BE2C (cell line): ENCODE measurements at regions not wholly inside any gene's neighbourhood (a gene's known extent, or its start where the extent isn't known, plus 50 kb on each side); places are given as distances from the start of the nearest gene placed in this dataset.

Source experiments
- DNase-seq: peaks from one replicate; pipeline ENCODE4 v3.0.0-alpha.2; 2020
- H3K27me3 ChIP-seq: fragments of 250-450 bp; sonication (Bioruptor Pico); 2 replicates; pipeline ENCODE4 v1.5.1; 2020; ENCODE audit warnings: mild to moderate bottlenecking
- H3K36me3 ChIP-seq: fragments of 250-450 bp; sonication (Bioruptor Pico); 2 replicates; pipeline ENCODE4 v1.5.1; 2020; ENCODE audit warnings: mild to moderate bottlenecking
- H3K4me1 ChIP-seq: fragments of 250-450 bp; sonication (Bioruptor Pico); 2 replicates; pipeline ENCODE4 v1.5.1; 2020
- H3K4me3 ChIP-seq: 2 replicates; pipeline ENCODE4 v1.5.1; 2011; ENCODE audit warnings: low read depth, low read length
- H3K9me3 ChIP-seq: fragments of 250-450 bp; sonication (Bioruptor Pico); 2 replicates; pipeline ENCODE4 v1.5.1; 2020
- TF ChIP-seq, protein P1 (sequence below): IDR thresholded peaks from 2 replicates; pipeline ENCODE4 v1.5.1; 2012; ENCODE audit warnings: mild to moderate bottlenecking, low read depth, low read length

DNA sequence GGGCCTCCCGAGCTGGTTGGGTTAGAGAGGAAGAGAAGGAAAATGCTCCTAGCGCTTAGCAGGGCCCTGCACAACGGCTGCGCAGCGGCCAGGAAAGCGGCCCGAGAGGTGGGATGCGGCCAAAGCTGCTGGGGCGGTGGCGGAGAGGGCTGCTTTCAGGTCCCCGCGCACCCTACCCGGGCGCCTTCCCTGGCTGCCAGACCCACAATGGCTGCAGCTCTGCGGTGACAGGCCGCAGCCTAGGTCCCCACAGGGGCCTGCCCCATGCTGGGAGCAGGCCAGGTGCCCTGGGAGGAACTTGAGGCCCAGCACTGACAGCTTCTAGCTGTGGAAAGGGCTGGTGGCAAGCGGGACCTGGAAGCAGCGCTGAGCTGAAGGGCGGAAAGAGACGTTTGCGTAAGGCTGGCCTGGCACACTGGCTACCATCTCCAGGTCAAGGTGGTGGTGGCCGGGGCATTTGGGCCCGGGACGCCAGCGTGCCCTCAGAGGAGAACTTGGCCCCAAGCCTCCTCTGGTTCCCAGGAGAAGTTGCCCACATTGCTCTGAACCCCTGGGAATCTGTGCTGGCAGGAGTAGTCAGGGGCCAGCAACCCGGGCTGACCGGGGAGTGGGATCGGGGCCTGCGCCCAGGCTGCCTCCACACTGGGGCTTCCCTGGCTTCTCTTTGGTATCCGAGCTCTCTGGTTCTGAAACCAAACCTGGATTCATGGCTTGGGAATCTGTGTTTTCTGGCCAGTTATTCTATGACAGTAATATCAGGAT, 72.9 kb upstream of the ZNF804B start:
- H3K4me1 ChIP-seq, result no peaks in the 10 kb centered on the region
- H3K27me3 ChIP-seq, result no peaks in the 10 kb centered on the region
- TF ChIP-seq, protein P1, sequence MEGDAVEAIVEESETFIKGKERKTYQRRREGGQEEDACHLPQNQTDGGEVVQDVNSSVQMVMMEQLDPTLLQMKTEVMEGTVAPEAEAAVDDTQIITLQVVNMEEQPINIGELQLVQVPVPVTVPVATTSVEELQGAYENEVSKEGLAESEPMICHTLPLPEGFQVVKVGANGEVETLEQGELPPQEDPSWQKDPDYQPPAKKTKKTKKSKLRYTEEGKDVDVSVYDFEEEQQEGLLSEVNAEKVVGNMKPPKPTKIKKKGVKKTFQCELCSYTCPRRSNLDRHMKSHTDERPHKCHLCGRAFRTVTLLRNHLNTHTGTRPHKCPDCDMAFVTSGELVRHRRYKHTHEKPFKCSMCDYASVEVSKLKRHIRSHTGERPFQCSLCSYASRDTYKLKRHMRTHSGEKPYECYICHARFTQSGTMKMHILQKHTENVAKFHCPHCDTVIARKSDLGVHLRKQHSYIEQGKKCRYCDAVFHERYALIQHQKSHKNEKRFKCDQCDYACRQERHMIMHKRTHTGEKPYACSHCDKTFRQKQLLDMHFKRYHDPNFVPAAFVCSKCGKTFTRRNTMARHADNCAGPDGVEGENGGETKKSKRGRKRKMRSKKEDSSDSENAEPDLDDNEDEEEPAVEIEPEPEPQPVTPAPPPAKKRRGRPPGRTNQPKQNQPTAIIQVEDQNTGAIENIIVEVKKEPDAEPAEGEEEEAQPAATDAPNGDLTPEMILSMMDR, result no peak

DNA sequence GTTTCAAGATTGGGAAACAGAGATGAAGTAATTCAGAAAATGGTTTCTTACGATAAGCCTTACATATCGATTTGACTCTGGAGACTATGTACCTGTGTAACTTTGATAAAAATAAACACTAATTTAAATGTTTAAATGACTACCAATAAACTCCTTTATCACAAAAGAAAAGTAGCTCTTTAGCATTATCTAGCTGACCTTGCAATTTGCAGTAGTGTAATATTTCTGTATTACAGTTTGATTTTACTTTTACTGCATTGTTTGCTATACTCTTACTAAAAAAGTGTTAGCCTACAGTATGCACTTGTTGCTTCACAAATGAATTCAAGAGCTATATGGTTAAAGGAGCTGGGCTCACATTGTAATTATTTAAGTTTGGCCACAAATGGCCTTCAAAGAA, 77.8 kb upstream of the ZNF804B start:
- no peaks in the 10 kb centered on the region for H3K4me1 ChIP-seq
- no peaks in the 10 kb centered on the region for H3K9me3 ChIP-seq
- TF ChIP-seq, protein P1, result no peak
- no peaks in the 10 kb centered on the region for H3K36me3 ChIP-seq
- H3K27me3 ChIP-seq, result no peaks in the 10 kb centered on the region
- H3K4me3 ChIP-seq, result no peak overlapping the region
- DNase-seq, result no peak

More for the DNA sequence above, 72.9 kb upstream of the ZNF804B start:
- Histone ChIP-seq H3K9me3 (no peaks in the 10 kb centered on the region), H3K4me3 (no peak overlapping the region), H3K36me3 (no peaks in the 10 kb centered on the region)
- no peak for DNase-seq

GRCh38 chr7:88670536-88670935, 89.0 kb upstream of the ZNF804B start:
- Histone ChIP-seq H3K9me3 (no peaks in the 10 kb centered on the region), H3K4me3 (no peak overlapping the region), H3K27me3 (no peaks in the 10 kb centered on the region), H3K36me3 (no peaks in the 10 kb centered on the region), H3K4me1 (no peaks in the 10 kb centered on the region)
- DNase-seq, result no peak
- TF ChIP-seq, protein P1, result no peak

DNA sequence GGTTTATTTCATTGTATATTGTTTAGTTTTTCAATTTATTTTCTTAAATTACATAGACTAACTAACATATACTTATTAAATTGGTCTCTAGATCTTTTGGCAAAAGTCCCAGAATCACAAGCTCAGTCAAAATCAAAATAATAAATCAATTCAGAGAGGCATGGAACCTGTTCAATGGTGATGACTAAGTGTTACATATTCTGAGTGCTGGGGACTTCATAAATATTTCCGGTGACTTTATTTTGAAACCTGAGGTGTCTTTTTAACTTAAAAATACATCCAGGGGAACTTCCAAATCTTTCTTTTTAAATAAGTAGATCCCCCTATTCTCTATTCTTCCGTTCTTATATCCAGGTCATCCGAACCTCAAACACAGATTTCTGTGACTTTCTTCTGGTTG, 89.6 kb upstream of the ZNF804B start:
- DNase-seq, result no peak
- H3K27me3 ChIP-seq, result no peaks in the 10 kb centered on the region
- no peaks in the 10 kb centered on the region for H3K36me3 ChIP-seq
- TF ChIP-seq, protein P1, result no peak
- H3K9me3 ChIP-seq, result no peaks in the 10 kb centered on the region
- no peaks in the 10 kb centered on the region for H3K4me1 ChIP-seq
- H3K4me3 ChIP-seq, result no peak overlapping the region

- Histone ChIP-seq H3K9me3 (no peaks in the 10 kb centered on the region), H3K27me3 (no peaks in the 10 kb centered on the region), H3K4me1 (no peaks in the 10 kb centered on the region), H3K36me3 (no peaks in the 10 kb centered on the region), H3K4me3 (no peak overlapping the region)
- TF ChIP-seq, protein P1, result no peak
- no peak for DNase-seq
Measured at GRCh38 chr7:88668591-88668990, 90.9 kb upstream of the ZNF804B start.

DNA sequence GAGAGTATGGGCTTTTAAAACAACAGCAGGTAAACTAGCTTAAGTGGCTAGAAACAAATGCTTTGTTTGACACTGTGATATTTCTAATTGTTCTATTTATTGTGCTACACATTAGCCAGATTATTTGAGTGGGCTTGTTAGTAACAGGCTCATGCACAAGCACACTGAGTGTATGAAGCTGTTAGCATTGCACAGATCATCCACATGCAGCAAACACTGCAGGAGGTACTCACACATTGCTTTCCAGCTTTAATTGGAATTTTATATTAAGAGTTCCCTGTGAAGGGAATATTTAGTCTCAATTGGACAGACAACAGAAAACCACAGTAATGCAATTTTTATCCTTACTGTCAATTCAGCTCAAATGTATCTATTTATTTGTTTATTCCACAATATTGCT, 92.9 kb upstream of the ZNF804B start:
- DNase-seq, result no peak
- no peaks in the 10 kb centered on the region for H3K4me1 ChIP-seq
- TF ChIP-seq, protein P1, result no peak
- H3K36me3 ChIP-seq, result no peaks in the 10 kb centered on the region
- H3K27me3 ChIP-seq, result no peaks in the 10 kb centered on the region
- H3K9me3 ChIP-seq, result no peaks in the 10 kb centered on the region
- no peak overlapping the region for H3K4me3 ChIP-seq
